Ishikawa (cell line): ENCODE measurements at regions not wholly inside any gene's neighbourhood (a gene's known extent, or its start where the extent isn't known, plus 50 kb on each side); places are given as distances from the start of the nearest gene placed in this dataset.

Source experiments
- CEBPB ChIP-seq: IDR thresholded peaks from 2 replicates; pipeline ENCODE4 v1.6.1; 2012
- CREB1 ChIP-seq: IDR thresholded peaks from 2 replicates; pipeline ENCODE4 v1.6.1; 2012; ENCODE audit warnings: low read depth
- EGR1 ChIP-seq: IDR thresholded peaks from 2 replicates; pipeline ENCODE4 v1.6.1; 2012
- EP300 ChIP-seq: IDR thresholded peaks from 2 replicates; pipeline ENCODE4 v1.6.1; 2012; ENCODE audit warnings: borderline replicate concordance
- FOXM1 ChIP-seq: IDR thresholded peaks from 2 replicates; pipeline ENCODE4 v1.6.1; 2012; ENCODE audit warnings: low read depth, borderline replicate concordance
- MAX ChIP-seq: IDR thresholded peaks from 2 replicates; pipeline ENCODE4 v1.6.1; 2012
- NFIC ChIP-seq: IDR thresholded peaks from 2 replicates; pipeline ENCODE4 v1.6.1; 2012
- RAD21 ChIP-seq: IDR thresholded peaks from 2 replicates; pipeline ENCODE4 v1.6.1; 2012; ENCODE audit warnings: low read depth
- REST ChIP-seq: IDR thresholded peaks from 2 replicates; pipeline ENCODE4 v1.6.1; 2012; ENCODE audit warnings: low read depth, mild to moderate bottlenecking
- TAF1 ChIP-seq: IDR thresholded peaks from 2 replicates; pipeline ENCODE4 v1.6.1; 2012; ENCODE audit warnings: low read depth, mild to moderate bottlenecking
- TEAD4 ChIP-seq: IDR thresholded peaks from 2 replicates; pipeline ENCODE4 v1.6.1; 2012
- USF1 ChIP-seq: IDR thresholded peaks from 2 replicates; pipeline ENCODE4 v1.6.1; 2012
- YY1 ChIP-seq: IDR thresholded peaks from 2 replicates; pipeline ENCODE4 v1.6.1; 2012; ENCODE audit warnings: low read depth
- ZBTB7A ChIP-seq: IDR thresholded peaks from 2 replicates; pipeline ENCODE4 v1.6.1; 2012; ENCODE audit warnings: low read depth

- no peak for TF ChIP-seq TAF1
- TF ChIP-seq EGR1: no peak
- TF ChIP-seq RAD21: no peak
- TF ChIP-seq YY1: no peak
- no peak for TF ChIP-seq EP300
- TF ChIP-seq FOXM1: no peak
- no peak for TF ChIP-seq TEAD4
- no peak for TF ChIP-seq ZBTB7A
- no peak for TF ChIP-seq NFIC
- no peak for TF ChIP-seq USF1
- no peak for TF ChIP-seq REST
- TF ChIP-seq CEBPB: no peak
- TF ChIP-seq CREB1: no peak
Measured at GRCh38 chr1:191905781-191906180, 252.5 kb upstream of the RGS18 start.

- TF ChIP-seq FOXM1: no peak
- TF ChIP-seq TEAD4: no peak
- no peak for TF ChIP-seq YY1
- TF ChIP-seq TAF1: no peak
- no peak for TF ChIP-seq CREB1
- TF ChIP-seq REST: no peak
Measured at GRCh38 chr1:191907121-191907520, 251.1 kb upstream of the RGS18 start.

GRCh38 chr1:191910245-191910644, 248.0 kb upstream of the RGS18 start:
- no peak for TF ChIP-seq MAX
- TF ChIP-seq EGR1: no peak
- no peak for TF ChIP-seq CREB1
- no peak for TF ChIP-seq YY1
- no peak for TF ChIP-seq RAD21

GRCh38 chr1:191912517-191912916, 245.7 kb upstream of the RGS18 start:
- TF ChIP-seq EGR1: no peak
- no peak for TF ChIP-seq RAD21
- TF ChIP-seq CEBPB: no peak

- TF ChIP-seq FOXM1 (no peak), CREB1 (no peak), EGR1 (no peak), TAF1 (no peak), MAX (no peak), REST (no peak), YY1 (no peak), USF1 (no peak)
Measured at GRCh38 chr1:191913260-191913977, 244.8 kb upstream of the RGS18 start.

GRCh38 chr1:191929383-191929782, 228.9 kb upstream of the RGS18 start:
- TF ChIP-seq MAX: no peak
- no peak for TF ChIP-seq FOXM1
